ENCODE measurements at regions not wholly inside any gene's neighbourhood (a gene's known extent, or its start where the extent isn't known, plus 50 kb on each side); places are given as distances from the start of the nearest gene placed in this dataset.

GRCh38 chr4:84232309-84233095, 266.6 kb downstream of the NKX6-1 start:
- Mint-ChIP-seq H3K4me1 (ENCODE audit: low read depth) (no peaks in the 10 kb centered on the region), H3K27ac (no peak overlapping the region), H3K27me3 (ENCODE audit: insufficient read depth) (no peaks in the 10 kb centered on the region; the same call in 1 of the 2 replicates), H3K36me3 (ENCODE audit: low read depth) (no peaks in the 10 kb centered on the region), H3K9me3 (no peaks in the 10 kb centered on the region), H3K4me3 (no peak overlapping the region)
- no peak for TF ChIP-seq CTCF (IDR thresholded peaks at IDR 0.05)
- DNase-seq: no peak

- no peak overlapping the region for H3K27ac Mint-ChIP-seq
- H3K4me1 Mint-ChIP-seq (ENCODE audit: low read depth): no peaks in the 10 kb centered on the region
- no peaks in the 10 kb centered on the region for H3K36me3 Mint-ChIP-seq (ENCODE audit: low read depth)
- DNase-seq: no peak
- no peaks in the 10 kb centered on the region; the same call in 1 of the 2 replicates for H3K27me3 Mint-ChIP-seq (ENCODE audit: insufficient read depth)
- no peak for TF ChIP-seq CTCF (IDR thresholded peaks at IDR 0.05)
- H3K9me3 Mint-ChIP-seq: no peaks in the 10 kb centered on the region; the same call in 1 of the 2 replicates
- H3K4me3 Mint-ChIP-seq: no peak overlapping the region
These were observed 267.5 kb downstream of the NKX6-1 start for GRCh38 chr4:84231539-84232055.

GRCh38 chr4:84224522-84224921, 274.6 kb downstream of the NKX6-1 start:
- Mint-ChIP-seq H3K9me3 (no peaks in the 10 kb centered on the region; the same call in 1 of the 2 replicates), H3K4me1 (ENCODE audit: low read depth) (no peaks in the 10 kb centered on the region), H3K4me3 (no peak overlapping the region), H3K36me3 (ENCODE audit: low read depth) (no peaks in the 10 kb centered on the region), H3K27ac (no peak overlapping the region), H3K27me3 (ENCODE audit: insufficient read depth) (peaks cover 2% of the 10 kb centered on the region; the same call in 1 of the 2 replicates)
- no peak for DNase-seq
- TF ChIP-seq CTCF (IDR thresholded peaks at IDR 0.05): no peak

- Mint-ChIP-seq H3K4me1 (ENCODE audit: low read depth) (no peaks in the 10 kb centered on the region), H3K4me3 (no peak overlapping the region), H3K36me3 (ENCODE audit: low read depth) (no peaks in the 10 kb centered on the region), H3K27ac (no peak overlapping the region), H3K27me3 (ENCODE audit: insufficient read depth) (peaks cover 2% of the 10 kb centered on the region; the same call in 1 of the 2 replicates), H3K9me3 (no peaks in the 10 kb centered on the region; the same call in 1 of the 2 replicates)
- no peak for TF ChIP-seq CTCF (IDR thresholded peaks at IDR 0.05)
- DNase-seq: no peak
These were observed 277.4 kb downstream of the NKX6-1 start for GRCh38 chr4:84221704-84222103.

- Mint-ChIP-seq H3K27me3 (ENCODE audit: insufficient read depth) (peaks cover 2% of the 10 kb centered on the region; the same call in 1 of the 2 replicates), H3K9me3 (no peaks in the 10 kb centered on the region; the same call in 1 of the 2 replicates), H3K4me3 (no peak overlapping the region), H3K27ac (no peak overlapping the region), H3K4me1 (ENCODE audit: low read depth) (no peaks in the 10 kb centered on the region), H3K36me3 (ENCODE audit: low read depth) (no peaks in the 10 kb centered on the region)
- no peak for DNase-seq
- no peak for TF ChIP-seq CTCF (IDR thresholded peaks at IDR 0.05)
These were observed 278.1 kb downstream of the NKX6-1 start for GRCh38 chr4:84220990-84221389.

Measured in HFFc6 (cell line).